Spleen (tissue), 11 donors: ENCODE measurements at regions not wholly inside any gene's neighbourhood (a gene's known extent, or its start where the extent isn't known, plus 50 kb on each side); places are given as distances from the start of the nearest gene placed in this dataset.

Source experiments
- DNase-seq: peaks from one replicate; pipeline ENCODE4 v3.0.0-alpha.2; 2020
- H3K27ac ChIP-seq, 8 donors: fragments of 200-600 bp; sonication (generic) in 7 of 8; 1 replicate in 4 of 8; 2 replicates in 4 of 8; pipeline versions ENCODE4 v1.5.0 to v1.8.0; 2016 to 2021; ENCODE audit warnings: inconsistent platforms in 4 of 8, mild to moderate bottlenecking in 4 of 8, moderate library complexity in 1 of 8
- H3K27me3 ChIP-seq, 7 donors: fragments of 200-600 bp; sonication (generic) in 6 of 7; replicated peaks in 1 of 7; 1 replicate in 4 of 7; 2 replicates in 3 of 7; pipeline versions ENCODE4 v1.5.0 to v1.8.0; 2016 to 2021; ENCODE audit warnings: inconsistent platforms in 3 of 7, mild to moderate bottlenecking in 1 of 7
- H3K36me3 ChIP-seq, 6 donors: fragments of 200-600 bp; sonication (generic) in 5 of 6; 1 replicate in 4 of 6; 2 replicates in 2 of 6; pipeline versions ENCODE4 v1.5.0 to v1.8.0; 2016 to 2021; ENCODE audit warnings: inconsistent platforms in 2 of 6
- H3K4me1 ChIP-seq, 6 donors: fragments of 200-600 bp; sonication (generic) in 5 of 6; 1 replicate in 3 of 6; 2 replicates in 3 of 6; pipeline versions ENCODE4 v1.5.0 to v1.8.0; 2016 to 2021; ENCODE audit warnings: inconsistent platforms in 3 of 6
- H3K4me3 ChIP-seq, 8 donors: fragments of 200-600 bp; sonication (generic) in 7 of 8; 1 replicate in 4 of 8; 2 replicates in 4 of 8; pipeline versions ENCODE4 v1.5.0 to v1.8.0; 2016 to 2021; ENCODE audit warnings: inconsistent platforms in 4 of 8, mild to moderate bottlenecking in 4 of 8, moderate library complexity in 2 of 8
- H3K9me3 ChIP-seq, 8 donors: fragments of 200-600 bp; sonication (generic) in 7 of 8; 1 replicate in 4 of 8; 2 replicates in 4 of 8; pipeline versions ENCODE4 v1.5.0 to v1.8.0; 2016 to 2021; ENCODE audit warnings: inconsistent platforms in 4 of 8
- POLR2A ChIP-seq, 3 donors: fragments of 450-650 bp; IDR thresholded peaks; one replicate each; pipeline ENCODE4 v1.5.1; 2017; ENCODE audit warnings: antibody characterized with exemption in 3 of 3, mild to moderate bottlenecking in 1 of 3
- POLR2AphosphoS5 ChIP-seq, 3 donors: sonication (generic); formaldehyde crosslinking; IDR thresholded peaks; one replicate each; pipeline ENCODE4 v1.5.1; 2017; ENCODE audit warnings: antibody characterized with exemption in 3 of 3
- WGBS, 5 donors: extraction: QIAGEN DNeasy Blood & Tissue Kit in 3 of 5; methylation state at CpG; one replicate each; pipeline versions ENCODE4 v1.1.5 to v1.1.7; 2013 to 2018; 5-methylcytosine and 5-hydroxymethylcytosine counted together
- intact Hi-C: fragments of 100-400 bp; cut with DNase I; formaldehyde crosslinking; loops from one replicate; pipeline ENCODE4 v1.15.0; 2023; ENCODE audit warnings: low total_unique reads
- TF ChIP-seq, protein P1 (sequence below), 11 experiments: fragments of 200-600 bp in 7 of 11; fragments of 450-650 bp in 4 of 11; sonication (generic) in 4 of 11; IDR thresholded peaks in 8 of 11; conservative IDR thresholded peaks in 3 of 11; 1 replicate in 7 of 11; 2 replicates in 4 of 11; pipeline versions ENCODE4 v1.4.0 to v1.8.0; 2016 to 2021; ENCODE audit warnings: antibody characterized with exemption in 11 of 11, inconsistent platforms in 4 of 11, mild to moderate bottlenecking in 1 of 11
- donor health status: healthy with polysubstance abuse.
- donor health status: DM: no; HTN: no; CAD: no; lungs with moderate emphysema.
- donor health status: DM: no; HTN: no; CAD: no.
- donor health status: Bipolar disorder and iron deficiency.
- donor health status: healthy.
- donor health status: DM: no; HTN: no; CAD: no.
- donor health status: DM: yes; HTN: yes; CAD: no.

DNA sequence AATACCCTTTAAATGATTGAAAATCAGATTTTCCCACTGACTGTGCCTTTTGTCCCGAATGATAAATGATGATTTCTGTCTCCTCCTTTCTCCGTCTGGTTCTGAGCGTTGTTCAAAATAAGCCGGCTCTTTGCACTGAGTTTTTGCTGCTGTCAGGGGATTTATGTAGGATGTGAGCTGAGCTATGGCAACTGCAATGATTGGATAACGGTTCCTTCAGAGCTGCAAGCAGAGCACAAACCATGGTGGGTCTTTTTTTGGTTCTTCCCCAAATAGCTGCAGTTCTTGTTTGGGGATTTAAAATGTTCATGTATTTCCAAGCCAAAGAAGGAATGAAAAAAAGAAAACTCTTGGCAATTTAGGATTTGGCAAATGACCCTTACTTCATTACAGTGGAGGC is 124.5 kb upstream of the CASK start:
- H3K27me3 ChIP-seq, result no peaks in the 10 kb centered on the region
- intact Hi-C loops, result no loop called here
- no peaks in the 10 kb centered on the region for H3K36me3 ChIP-seq
- no peak overlapping the region for H3K4me3 ChIP-seq
- TF ChIP-seq, protein P1, sequence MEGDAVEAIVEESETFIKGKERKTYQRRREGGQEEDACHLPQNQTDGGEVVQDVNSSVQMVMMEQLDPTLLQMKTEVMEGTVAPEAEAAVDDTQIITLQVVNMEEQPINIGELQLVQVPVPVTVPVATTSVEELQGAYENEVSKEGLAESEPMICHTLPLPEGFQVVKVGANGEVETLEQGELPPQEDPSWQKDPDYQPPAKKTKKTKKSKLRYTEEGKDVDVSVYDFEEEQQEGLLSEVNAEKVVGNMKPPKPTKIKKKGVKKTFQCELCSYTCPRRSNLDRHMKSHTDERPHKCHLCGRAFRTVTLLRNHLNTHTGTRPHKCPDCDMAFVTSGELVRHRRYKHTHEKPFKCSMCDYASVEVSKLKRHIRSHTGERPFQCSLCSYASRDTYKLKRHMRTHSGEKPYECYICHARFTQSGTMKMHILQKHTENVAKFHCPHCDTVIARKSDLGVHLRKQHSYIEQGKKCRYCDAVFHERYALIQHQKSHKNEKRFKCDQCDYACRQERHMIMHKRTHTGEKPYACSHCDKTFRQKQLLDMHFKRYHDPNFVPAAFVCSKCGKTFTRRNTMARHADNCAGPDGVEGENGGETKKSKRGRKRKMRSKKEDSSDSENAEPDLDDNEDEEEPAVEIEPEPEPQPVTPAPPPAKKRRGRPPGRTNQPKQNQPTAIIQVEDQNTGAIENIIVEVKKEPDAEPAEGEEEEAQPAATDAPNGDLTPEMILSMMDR (IDR thresholded peaks at IDR 0.05 in 8 of 11, conservative IDR thresholded peaks at IDR 0.05 in 3 of 11), result no peak
- TF ChIP-seq POLR2A (IDR thresholded peaks at IDR 0.05) (no peak), POLR2AphosphoS5 (IDR thresholded peaks at IDR 0.05) (no peak)
- DNase-seq, result no peak
- WGBS, 5 donors, result 74 to 93% (median 86%) methylated on average over 5 of the region's 5 CpGs
- H3K4me1 ChIP-seq, result no peaks in the 10 kb centered on the region
- no peak overlapping the region for H3K27ac ChIP-seq
- H3K9me3 ChIP-seq, result no peaks in the 10 kb centered on the region

GRCh38 chrX:42028109-42028508 is 104.8 kb upstream of the CASK start:
- TF ChIP-seq POLR2A (IDR thresholded peaks at IDR 0.05), result no peak
- TF ChIP-seq POLR2AphosphoS5 (IDR thresholded peaks at IDR 0.05), result no peak
- TF ChIP-seq, protein P1 (IDR thresholded peaks at IDR 0.05 in 8 of 11, conservative IDR thresholded peaks at IDR 0.05 in 3 of 11), result no peak
- H3K4me1 ChIP-seq, result no peaks in the 10 kb centered on the region
- no peak for DNase-seq
- no peaks in the 10 kb centered on the region for H3K36me3 ChIP-seq
- peaks cover 0 to 7% (median 0%) of the 10 kb centered on the region in 7 donors for H3K27me3 ChIP-seq
- no peak overlapping the region for H3K27ac ChIP-seq
- no peak overlapping the region for H3K4me3 ChIP-seq
- H3K9me3 ChIP-seq, result peaks cover 0 to 4% (median 0%) of the 10 kb centered on the region in 8 donors
- 42 to 89% (median 84%) methylated on average over 2 of the region's 2 CpGs for WGBS, 5 donors
- intact Hi-C loops, result no loop called here

GRCh38 chrX:42027367-42028000 is 104.1 kb upstream of the CASK start:
- DNase-seq, result no peak
- WGBS, 5 donors, result 80 to 98% (median 91%) methylated on average over 3 of the region's 3 CpGs

GRCh38 chrX:42025861-42026260 is 102.5 kb upstream of the CASK start:
- no peaks in the 10 kb centered on the region for H3K9me3 ChIP-seq
- WGBS, 5 donors, result 55 to 91% (median 75%) methylated on average over 2 of the region's 2 CpGs
- no peak overlapping the region for H3K4me3 ChIP-seq
- H3K27ac ChIP-seq, result no peak overlapping the region
- no peak for TF ChIP-seq POLR2AphosphoS5 (IDR thresholded peaks at IDR 0.05)
- no peaks in the 10 kb centered on the region for H3K36me3 ChIP-seq
- intact Hi-C loops, result no loop called here
- DNase-seq, result no peak
- no peaks in the 10 kb centered on the region for H3K4me1 ChIP-seq
- no peaks in the 10 kb centered on the region for H3K27me3 ChIP-seq

More at GRCh38 chrX:42027367-42028000, 104.1 kb upstream of the CASK start:
- H3K4me1 ChIP-seq, result no peaks in the 10 kb centered on the region
- no peaks in the 10 kb centered on the region for H3K36me3 ChIP-seq
- TF ChIP-seq, protein P1 (IDR thresholded peaks at IDR 0.05 in 8 of 11, conservative IDR thresholded peaks at IDR 0.05 in 3 of 11), result no peak
- no peak for TF ChIP-seq POLR2AphosphoS5 (IDR thresholded peaks at IDR 0.05)
- no peak for TF ChIP-seq POLR2A (IDR thresholded peaks at IDR 0.05)
- H3K4me3 ChIP-seq, result no peak overlapping the region
- intact Hi-C loops, result no loop called here
- peaks cover 0 to under 1% (median 0%) of the 10 kb centered on the region in 7 donors for H3K27me3 ChIP-seq
- H3K27ac ChIP-seq, result no peak overlapping the region
- H3K9me3 ChIP-seq, result peaks cover 0 to 4% (median 0%) of the 10 kb centered on the region in 8 donors
